ENCODE measurements at regions not wholly inside any gene's neighbourhood (a gene's known extent, or its start where the extent isn't known, plus 50 kb on each side); places are given as distances from the start of the nearest gene placed in this dataset.
"Not testable (repeated sequence)": the region's sequence is repeated elsewhere in the genome, so short reads cannot be mapped to it uniquely, and the experiment has no call there.

DNA sequence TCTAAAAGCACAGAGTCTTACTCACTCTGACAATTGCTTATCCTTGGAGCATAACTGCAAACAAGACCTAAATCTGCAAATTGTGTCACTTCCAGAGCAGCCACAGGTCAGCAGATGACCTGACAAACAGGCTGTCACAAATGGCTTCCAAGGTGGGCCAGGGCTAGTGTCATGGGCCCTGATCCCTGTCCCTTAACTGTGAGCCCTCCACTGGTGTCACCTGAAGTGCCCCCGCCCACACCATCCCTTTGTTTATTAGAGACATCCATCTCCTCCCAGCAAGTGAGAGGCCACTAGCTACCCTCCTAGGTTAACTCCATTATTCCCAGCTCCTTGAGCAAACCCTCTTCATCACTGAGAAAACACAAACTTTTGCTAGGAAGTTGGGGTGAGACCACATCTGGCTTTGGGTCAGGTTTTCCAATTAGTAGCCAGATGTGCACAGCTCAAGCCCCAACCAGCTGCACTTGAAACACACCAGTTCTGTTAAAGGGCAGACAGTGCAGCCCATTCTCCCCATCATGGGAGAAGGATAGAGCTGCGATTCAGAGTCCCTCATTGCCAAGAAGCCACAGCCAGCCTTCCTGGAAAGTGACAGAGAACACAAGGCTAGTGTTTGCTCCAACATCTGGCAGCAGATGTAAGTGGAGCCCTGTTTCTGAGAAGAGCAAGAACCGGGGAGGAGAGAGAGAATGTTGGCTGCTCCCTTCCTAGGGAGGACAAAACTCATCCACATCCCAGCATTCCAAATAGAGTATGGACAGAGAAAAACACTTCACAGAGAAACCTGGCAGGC is 75.7 kb upstream of the NANOS1 start:
- DNase-seq = no peak

DNA sequence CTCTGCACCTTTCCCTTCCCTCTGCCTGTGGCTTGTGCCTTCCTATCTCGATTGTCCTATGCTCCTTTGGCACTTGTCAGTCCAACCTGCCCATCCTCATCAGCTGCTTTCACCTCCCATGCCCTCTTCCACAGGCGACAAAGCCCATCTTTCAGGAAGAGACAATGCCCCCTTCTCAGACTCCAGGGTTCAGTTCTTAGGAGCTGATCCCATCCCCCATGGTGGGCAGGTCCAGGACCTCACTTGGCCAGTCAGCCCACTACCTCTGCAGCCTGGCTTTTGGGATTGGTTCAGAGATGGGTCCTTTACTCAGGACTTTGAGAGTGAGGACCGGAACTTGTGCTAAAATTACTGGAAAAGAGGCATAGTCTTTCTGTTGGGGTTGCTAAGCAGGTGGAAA is 74.0 kb upstream of the NANOS1 start:
- DNase-seq = no peak

DNA sequence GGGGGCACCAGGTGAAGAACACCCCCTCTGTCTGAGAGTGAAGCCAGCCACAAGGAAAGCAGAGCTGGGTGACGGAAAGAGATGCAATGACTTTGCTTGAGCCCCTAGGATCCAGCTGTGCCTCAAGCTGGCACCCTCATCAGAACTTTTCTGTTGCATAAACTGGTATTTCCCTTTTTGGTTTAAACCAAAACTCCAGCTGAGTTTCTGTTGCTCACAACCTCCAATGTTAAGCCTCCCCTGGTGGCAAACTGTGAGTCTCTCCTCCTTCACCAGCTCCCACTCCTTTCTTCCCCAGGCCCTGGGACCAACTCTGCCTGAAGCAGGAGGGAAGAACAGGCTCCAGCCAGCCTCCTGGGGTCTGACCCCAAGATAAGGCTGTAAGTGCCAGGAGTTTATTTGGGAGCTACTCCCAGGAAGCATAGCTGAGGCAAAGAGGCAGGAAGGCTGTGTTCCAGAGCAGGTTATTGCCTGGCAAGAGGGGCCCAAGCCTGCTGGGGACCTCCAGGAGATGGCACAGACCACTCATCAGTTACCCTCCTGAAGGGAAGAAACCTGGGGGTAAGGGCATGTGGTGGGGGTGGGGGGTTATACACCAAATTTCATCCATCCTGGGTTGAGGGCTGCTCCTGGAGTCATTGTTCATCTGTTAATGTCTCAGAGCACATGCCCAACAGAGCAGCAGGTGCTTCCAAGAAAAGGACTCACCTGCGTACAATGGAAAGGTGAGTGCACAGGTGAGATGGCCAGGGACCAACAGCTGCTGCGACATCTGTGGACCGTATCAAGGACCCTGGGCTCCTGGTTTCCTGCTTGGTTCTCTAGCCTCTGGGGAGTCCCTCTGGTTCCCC is 73.3 kb upstream of the NANOS1 start:
- no peak for DNase-seq

DNA sequence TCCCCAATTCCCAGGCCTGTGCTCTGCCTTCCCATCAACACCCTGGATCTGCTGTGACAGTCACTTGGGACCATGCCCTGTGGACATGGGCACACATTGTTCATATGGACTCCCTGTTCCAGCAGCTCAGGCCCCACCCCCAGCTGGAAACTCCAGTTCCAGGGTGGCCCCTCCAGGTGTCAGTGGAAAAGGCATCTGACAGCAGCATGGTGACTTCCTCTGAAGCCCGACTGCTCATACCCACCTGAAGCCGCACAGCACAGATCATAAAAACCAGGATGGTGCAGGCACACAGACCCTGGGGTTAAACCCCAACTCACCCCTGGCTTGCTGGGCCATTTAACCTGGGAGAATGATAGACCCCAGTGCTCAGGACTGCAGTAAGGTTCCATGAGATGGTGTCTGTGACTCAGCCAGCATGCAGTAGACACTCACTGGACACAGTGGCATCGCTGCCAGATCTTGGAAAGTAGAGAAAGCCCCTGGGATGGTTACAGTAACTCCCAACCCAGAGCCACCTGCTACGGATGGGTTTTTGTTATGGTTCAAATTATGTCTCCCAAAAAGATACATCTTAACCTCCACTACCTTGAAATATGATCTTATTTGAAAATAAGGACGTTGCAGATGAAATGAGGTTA is 72.6 kb upstream of the NANOS1 start:
- no peak for DNase-seq

DNA sequence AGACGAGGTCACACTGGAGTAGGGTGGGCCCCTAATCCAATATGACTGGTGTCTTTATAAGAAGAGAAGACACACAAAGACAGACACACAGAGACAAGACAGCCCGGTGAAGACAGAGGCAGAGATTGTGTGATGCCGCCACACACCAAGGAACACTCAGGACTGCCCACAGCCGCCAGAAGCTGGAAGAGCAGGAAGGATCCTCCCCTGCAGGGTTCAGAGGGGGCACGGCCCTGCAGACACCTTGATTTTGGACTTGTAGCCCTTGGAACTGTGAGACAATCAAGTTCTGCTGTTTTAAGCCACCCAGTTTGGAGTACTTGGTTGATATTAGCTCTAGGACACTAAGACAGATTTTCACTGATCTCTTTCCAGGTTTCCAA is 72.1 kb upstream of the NANOS1 start:
- DNase-seq = no peak

DNA sequence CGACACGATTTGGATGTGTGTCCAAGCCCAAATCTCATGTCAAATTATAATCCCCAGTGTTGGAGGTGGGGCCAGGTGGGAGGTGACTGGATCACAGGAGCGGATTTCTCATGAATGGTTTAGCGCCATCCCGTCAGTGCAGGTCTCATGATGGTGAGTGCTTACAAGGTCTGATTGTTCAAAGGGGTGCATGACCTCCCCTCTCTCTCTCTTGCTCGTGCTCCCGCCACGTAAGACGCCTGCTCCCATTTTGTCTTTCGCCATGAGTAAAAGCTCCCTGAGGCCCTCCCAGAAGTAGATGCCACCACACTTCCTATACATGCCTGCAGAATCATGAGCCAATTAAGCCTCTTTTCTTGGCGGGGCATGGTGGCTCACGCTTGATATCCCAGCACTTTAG is 71.5 kb upstream of the NANOS1 start:
- no peak for DNase-seq

DNA sequence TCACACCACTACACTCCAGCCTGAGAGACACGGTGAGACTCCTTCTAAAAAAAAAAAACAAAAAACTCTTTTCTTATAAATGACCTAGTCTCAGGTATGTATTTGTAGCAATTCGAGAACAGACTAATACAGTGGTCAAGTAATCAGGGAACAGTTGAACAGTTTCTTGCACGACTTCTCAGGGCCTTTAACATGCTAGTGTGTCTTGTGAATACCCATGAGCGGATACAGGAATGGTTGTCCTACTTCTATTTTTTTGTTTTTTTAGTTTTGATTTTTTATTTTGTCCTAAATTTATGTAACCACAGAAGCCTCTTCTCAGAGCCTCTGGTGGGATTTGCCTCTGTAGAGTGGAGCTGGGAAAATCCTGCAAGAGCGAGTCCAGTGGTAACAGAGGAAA is 71.0 kb upstream of the NANOS1 start:
- DNase-seq = no peak

DNA sequence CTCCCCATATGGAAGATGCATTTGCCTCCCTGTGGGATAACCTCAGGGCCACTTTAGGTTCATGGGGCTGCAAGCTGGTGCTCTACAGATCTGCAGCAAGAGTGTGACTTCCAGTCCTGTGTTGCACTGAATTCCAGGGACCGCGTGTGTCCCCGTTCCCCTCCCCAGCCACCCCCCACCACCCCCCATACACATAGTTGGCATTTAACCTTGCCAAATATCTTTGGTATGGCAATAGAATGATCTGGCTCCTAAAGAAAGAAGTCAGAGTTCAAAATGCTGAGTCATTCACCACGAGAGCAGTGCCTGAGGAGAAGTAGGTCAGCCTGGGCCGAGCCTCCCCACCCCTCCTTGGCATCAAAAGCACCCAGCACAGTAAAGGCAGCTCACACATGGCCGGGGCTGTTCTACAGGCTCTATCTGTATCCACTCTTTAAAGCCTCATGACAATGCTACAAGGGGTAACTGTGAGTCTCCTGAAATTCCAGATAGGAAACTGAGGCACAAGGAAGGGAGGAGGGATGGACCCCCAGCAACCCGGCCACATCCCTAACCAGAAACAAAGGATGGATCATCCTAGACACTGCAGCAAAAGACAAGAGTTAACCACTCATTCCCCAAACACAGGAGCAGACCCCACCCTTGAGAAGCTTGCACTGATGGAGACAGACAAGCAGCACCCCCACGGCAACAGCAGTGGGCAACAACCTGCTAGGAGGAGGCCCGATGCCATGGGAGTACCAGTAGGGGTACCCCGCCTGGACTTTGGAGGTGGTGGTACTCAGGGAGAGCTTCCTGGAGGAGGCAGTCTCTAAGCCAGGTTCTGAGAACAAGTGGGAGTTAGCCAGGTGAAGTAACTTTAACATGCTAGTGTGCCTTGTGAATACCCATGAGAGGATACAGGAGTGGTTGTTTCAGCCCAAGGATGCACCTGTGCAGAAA is 70.3 kb upstream of the NANOS1 start:
- no peak for DNase-seq

DNA sequence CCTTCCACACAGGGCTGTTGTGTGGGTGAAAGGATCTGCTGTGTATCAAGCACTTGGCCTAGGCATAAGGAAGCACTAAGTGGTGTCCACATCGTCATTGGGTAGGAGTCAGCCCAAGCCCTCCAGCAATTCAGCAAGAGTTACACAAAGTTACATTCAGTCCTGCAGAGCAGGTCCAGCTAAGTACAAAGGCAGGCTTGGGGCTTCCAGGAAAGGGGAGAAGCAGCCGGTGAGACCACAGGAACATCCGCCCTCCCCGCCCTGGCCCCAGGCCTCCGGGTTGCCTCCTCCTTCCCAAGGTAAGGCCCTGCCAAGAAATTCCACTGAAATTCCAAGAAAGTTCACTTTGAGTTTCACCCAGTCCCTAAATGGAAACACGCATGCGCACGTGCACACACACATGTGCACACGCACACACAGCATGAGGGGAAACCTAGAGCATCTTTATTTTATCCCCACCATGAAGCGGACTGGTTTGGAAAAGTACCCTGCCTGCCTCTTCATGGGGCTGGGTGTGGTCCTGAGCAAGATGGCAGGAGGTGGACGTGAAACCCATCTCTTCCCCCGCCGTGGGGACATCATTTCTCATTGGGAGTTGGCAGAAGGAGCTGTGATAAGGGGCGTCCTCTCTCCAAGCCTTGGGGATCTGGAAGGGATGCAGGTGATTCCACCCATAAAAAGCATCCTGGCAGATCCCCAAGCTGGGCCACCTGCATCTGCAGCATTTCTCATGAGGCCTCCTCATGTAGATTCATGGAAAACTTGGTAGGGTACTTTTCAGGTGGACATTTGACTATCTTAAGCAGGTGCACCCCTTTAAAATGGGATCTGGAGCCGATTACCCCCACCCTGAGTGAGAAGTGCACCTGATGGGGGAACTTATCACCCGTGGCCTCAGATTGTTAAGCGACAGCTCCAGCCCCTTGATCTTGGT is 69.1 kb upstream of the NANOS1 start:
- no peak for DNase-seq

DNA sequence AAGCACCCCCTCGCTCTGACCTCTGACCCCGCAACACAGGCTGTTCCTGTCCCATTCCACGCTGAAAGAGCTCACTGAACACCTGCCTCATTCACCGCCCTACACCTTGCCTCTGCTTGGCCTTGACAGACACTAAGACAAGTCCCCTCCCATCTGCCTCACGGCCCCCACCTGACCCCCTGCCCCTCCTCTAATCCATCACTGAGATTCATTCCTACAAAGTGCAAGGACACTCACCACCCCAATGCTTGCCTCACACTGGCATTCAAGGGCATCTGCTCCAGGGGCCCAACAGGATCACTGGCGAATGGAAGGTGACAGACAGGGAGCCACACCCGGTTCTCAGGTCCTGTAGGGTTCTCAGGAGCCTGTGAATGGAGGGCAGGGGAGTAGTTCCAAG is 68.1 kb upstream of the NANOS1 start:
- DNase-seq = no peak

DNA sequence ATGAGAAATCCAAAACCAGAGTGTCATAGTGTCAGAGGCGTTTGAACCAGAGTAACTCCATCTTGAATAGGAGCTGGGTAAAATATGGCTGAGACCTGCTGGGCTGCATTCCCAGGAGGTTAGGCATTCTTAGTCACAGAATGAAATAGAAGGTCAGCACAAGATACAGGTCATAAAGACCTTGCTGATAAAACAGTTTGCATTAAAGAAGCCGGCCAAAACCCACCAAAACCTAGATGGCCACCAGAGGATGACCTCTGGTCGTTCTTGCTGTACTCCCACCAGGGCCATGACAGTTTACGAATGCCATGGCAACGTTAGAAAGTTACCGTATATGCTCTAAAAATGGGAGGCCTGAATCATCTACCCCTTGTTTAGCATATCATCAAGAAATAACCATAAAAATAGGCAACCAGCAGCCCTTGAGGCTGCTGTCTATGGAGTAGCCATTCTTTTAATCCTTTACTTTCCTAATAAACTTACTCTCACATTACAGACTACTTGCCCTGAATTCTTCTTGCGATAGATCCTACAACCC is 67.1 kb upstream of the NANOS1 start:
- not testable (repeated sequence) for DNase-seq

DNA sequence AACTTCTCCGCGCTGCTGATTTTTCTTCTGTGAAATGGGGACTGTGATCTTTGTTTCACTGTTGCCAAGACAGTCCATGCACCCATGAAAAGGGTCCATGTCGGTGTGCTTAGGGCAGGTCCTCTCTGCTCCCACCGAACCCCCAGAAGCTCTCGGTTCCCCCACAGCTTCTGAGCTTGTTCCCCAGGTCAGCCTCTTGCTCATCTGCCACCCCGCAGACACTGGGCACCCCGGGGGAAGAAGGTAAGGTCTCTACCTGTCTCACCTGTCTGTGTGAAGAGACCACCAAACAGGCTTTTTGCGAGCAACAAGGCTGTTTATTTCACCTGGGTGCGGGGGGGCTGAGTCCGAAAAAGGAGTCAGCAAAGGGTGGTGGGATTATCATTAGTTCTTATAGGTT is 66.2 kb upstream of the NANOS1 start:
- DNase-seq = no peak

DNA sequence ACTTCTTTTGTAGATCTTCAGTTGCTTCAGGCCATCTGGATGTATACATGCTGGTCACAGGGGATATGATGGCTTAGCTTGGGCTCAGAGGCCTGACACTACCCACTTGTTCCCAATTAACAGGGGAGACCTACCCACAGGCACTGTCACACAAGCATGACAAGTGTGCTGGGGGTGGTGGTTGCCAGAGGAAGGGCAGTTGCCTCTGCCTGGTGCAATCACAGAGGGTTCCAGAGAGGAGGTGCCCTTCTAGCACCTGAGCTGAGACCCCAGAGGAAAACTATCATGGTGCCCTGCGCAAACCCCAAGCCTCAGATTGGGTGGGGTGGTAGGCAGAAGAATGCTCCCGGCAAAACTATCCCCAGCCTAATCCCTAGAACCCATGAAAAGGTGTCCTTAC is 65.6 kb upstream of the NANOS1 start:
- no peak for DNase-seq

DNA sequence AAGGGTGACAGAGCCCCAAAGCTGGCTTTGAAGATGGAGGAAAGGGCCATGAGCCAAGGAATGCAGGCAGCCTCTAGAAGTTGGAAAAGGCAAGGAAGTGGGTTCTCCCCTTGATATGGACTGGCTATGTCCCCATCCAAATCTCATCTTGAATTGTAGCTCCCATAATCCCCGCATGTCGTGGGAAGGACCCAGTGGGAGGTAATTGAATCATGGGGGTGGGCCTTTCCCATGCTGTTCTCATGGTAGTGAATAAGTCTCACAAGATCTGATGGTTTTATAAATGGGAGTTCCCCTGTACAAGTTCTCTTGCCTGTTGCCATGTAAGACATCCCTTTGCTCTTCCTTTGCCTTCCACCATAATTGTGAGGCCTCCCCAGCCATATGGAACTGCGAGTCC is 65.0 kb upstream of the NANOS1 start:
- not testable (repeated sequence) for DNase-seq

DNA sequence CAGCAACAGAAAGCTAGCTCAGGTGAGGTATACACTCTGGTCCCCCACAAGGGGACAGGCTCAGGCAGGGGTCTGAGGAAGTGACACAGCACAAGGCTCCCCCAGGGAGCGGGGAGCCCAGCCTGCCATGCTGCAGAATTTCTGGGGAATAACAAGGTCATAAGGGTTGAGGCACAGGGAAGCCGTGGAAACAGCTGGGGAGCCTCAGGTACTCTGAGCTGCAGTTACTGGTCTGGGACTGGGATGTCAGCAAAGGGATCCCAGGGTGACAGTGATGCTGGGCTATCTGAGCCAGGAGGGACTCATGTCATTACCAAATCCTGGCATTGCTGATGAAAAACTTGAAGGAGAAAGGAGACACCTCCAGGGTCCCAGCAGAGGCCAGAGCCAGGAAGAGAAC is 64.4 kb upstream of the NANOS1 start:
- no peak for DNase-seq

DNA sequence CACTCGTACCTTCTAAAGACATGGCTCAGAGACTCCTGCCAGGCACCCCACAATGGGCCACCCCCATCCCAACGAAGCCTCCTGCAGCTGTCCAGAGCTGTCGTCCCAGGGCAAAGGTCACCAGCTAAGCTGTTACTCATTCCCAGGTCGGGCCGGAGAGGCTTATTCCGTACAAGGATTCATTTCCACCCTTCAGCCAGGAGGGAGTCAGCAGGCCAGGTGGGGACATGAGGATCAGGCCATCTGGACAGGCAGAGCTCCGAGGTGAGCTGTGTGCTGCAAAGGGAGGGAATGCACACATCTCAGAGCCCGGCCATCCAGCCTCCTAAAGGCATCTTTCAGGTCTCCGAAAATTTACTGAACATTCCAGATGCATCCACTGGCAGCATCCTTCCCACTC is 63.9 kb upstream of the NANOS1 start:
- DNase-seq = no peak

DNA sequence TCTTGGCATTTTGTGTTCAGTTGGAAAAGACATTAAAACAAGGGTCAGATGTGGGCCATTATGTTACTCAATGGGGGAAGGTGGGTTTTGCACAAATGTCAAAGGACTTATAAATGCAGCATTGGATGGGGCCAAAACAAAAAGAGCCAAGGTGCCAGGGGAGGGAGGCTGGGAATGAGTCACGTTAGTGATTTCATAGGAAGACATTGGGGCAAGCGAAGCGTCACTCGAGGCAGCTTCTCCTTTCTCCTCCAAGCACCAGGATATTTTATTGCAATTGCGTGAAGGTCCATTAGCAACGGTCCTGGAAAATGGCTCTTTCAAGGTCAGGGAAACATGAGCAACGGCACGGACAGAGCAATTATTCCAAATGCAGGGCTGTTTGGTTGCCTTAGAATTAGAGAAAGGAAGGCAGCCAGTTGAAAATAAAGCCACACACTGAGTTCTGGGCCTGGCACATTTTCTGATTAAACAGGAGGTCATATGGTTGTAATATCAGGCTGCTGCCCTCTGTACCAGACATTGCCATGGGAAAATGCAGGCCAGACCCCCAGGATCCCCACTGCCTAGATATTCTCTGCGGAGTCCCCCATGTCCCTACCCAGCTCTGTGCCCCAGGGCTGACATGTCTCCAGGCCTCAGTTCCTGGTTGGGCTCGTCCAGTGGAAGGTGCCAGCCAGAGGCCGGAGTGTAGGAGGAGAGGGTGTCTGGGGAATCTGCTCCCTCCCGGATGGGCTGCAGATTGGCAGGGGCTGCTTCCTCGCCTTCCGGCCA is 63.3 kb upstream of the NANOS1 start:
- no peak for DNase-seq

DNA sequence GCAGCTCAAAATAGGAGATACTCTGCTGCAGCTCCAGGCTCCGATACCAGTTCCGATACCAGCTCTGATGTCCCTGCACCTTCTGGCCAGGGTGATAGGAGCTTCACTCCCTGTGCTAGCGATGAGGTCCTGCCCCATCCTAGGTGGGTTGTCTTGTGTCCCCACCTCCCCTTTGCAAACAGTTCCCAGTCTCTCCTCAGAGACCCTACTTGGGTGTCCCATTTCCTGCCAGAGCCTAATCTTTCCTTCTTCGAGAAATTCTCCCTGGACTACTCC is 62.7 kb upstream of the NANOS1 start:
- DNase-seq = no peak

DNA sequence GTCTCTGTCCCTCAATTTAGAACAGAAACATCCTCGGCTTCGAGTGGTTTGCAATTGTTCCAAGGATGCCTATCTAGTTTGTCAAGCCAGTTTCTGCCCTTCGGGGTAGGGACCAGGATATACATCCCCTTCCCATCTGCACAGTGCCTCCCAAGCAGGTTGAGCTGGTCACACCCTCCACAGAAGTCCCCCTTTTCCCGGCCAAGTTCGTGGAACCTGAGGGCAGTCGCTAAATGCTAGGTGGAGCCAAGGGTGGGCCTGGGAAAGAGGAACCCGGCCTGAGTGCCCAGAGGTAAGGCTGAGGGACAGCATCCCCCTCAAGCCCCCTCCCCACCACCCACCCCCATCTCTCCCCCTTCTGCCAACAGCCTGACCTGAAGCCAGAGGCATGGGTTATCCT is 62.4 kb upstream of the NANOS1 start:
- no peak for DNase-seq

DNA sequence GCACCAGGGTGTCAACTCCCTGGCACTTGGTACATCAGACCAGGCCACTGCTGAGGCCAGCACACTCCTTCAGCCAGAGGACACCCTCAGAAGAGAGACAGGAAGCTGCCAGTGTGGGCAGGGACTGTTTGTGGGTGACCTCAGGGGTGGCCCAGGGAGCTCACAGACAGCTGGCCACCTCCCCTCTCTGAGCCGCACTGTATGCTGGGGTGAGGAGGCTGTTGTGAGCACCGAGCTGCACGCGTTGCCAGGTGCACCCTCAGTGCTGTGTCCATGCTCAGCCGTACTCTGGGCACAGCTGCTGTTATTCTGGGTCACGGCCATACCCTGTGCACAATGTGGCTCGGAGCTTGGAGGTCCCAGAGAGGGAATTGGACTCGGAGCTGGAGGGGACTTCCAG is 61.5 kb upstream of the NANOS1 start:
- no peak for DNase-seq

DNA sequence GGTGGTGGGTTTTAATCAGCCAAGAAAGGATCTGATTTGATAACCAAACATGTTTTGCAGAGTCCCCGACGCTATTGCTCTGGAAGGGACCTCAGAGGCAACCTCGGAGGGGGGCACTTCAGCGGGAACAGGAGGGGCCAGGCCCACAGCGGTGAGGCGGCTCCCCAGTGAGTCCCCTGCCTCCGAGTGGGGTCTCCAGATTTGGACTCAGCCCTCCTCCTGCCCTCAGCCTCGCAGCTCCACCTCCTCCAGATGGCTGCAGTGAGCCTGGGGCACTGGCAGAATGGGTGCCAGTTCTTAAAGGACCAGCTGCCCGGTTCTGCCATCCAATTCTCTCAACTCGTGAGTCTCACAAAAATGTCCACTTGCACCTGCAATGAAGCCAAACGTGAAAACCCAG is 61.0 kb upstream of the NANOS1 start:
- no peak for DNase-seq

Data from DMS79 treated with DMSO at 0.1 percent for 48 hours (cell line).